ENCODE measurements at regions not wholly inside any gene's neighbourhood (a gene's known extent, or its start where the extent isn't known, plus 50 kb on each side); places are given as distances from the start of the nearest gene placed in this dataset.

GRCh38 chr2:122748552-122749011, 993.1 kb downstream of the TSN start:
- no peak for TF ChIP-seq EZH2 (IDR thresholded peaks at IDR 0.05; ENCODE audit: low read depth)
- TF ChIP-seq, protein P1, sequence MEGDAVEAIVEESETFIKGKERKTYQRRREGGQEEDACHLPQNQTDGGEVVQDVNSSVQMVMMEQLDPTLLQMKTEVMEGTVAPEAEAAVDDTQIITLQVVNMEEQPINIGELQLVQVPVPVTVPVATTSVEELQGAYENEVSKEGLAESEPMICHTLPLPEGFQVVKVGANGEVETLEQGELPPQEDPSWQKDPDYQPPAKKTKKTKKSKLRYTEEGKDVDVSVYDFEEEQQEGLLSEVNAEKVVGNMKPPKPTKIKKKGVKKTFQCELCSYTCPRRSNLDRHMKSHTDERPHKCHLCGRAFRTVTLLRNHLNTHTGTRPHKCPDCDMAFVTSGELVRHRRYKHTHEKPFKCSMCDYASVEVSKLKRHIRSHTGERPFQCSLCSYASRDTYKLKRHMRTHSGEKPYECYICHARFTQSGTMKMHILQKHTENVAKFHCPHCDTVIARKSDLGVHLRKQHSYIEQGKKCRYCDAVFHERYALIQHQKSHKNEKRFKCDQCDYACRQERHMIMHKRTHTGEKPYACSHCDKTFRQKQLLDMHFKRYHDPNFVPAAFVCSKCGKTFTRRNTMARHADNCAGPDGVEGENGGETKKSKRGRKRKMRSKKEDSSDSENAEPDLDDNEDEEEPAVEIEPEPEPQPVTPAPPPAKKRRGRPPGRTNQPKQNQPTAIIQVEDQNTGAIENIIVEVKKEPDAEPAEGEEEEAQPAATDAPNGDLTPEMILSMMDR (conservative IDR thresholded peaks at IDR 0.05) = peak; percentile 28; the same call in 1 of the 2 replicates
- DNase-seq = peak in 1 of 2 experiments; percentile 86
- H3K9me2 ChIP-seq (ENCODE audit: insufficient read depth) = no peaks in the 10 kb centered on the region
- no peaks in the 10 kb centered on the region for H3K27me3 ChIP-seq (ENCODE audit: insufficient read depth, low read depth)
- BruUV-seq (replicated peaks) = no TSS peak
- peak overlapping the region; percentile 35 for H3K4me2 ChIP-seq
- no peaks in the 10 kb centered on the region for H4K20me1 ChIP-seq (ENCODE audit: insufficient read depth)
- ChIA-PET CTCF (no interaction called here), POLR2A (ENCODE audit: unreplicated experiment) (no interaction called here)
- no peaks in the 10 kb centered on the region for H3K36me3 ChIP-seq (ENCODE audit: low read depth)
- no peak overlapping the region for H3K4me3 ChIP-seq
- peak overlapping the region; percentile 6; the same call in 1 of the 2 replicates for H2AFZ ChIP-seq
- H3K27ac ChIP-seq = peak overlapping the region; percentile 58
- intact Hi-C loops (cut with micrococcal nuclease; ENCODE audit: unreplicated experiment) = no loop called here
- H3K79me2 ChIP-seq (ENCODE audit: low read depth) = no peaks in the 10 kb centered on the region
- H3K4me1 ChIP-seq (replicated peaks; ENCODE audit: insufficient read depth) = peaks cover 20% of the 10 kb centered on the region
- peaks cover 15% of the 10 kb centered on the region; the same call in 1 of the 2 replicates for H3F3A ChIP-seq (ENCODE audit: insufficient read depth, low read depth)
- no peaks in the 10 kb centered on the region; the same call in 1 of the 2 replicates for H3K9me3 ChIP-seq (ENCODE audit: insufficient read depth, low read depth)

- peak overlapping the region; percentile 58 for H3K27ac ChIP-seq
- ChIA-PET POLR2A (ENCODE audit: unreplicated experiment) (no interaction called here), CTCF (no interaction called here)
- no peaks in the 10 kb centered on the region for H3K27me3 ChIP-seq (ENCODE audit: insufficient read depth, low read depth)
- no peak overlapping the region for H3K4me3 ChIP-seq
- H3K36me3 ChIP-seq (ENCODE audit: low read depth) = no peaks in the 10 kb centered on the region
- peak overlapping the region; percentile 35 for H3K4me2 ChIP-seq
- TF ChIP-seq, protein P1 (conservative IDR thresholded peaks at IDR 0.05) = no peak
- TF ChIP-seq EZH2 (IDR thresholded peaks at IDR 0.05; ENCODE audit: low read depth) = no peak
- intact Hi-C loops (cut with micrococcal nuclease; ENCODE audit: unreplicated experiment) = no loop called here
- no TSS peak for BruUV-seq (replicated peaks)
- peaks cover 20% of the 10 kb centered on the region for H3K4me1 ChIP-seq (replicated peaks; ENCODE audit: insufficient read depth)
- no peaks in the 10 kb centered on the region; the same call in 1 of the 2 replicates for H3K9me3 ChIP-seq (ENCODE audit: insufficient read depth, low read depth)
- peak overlapping the region; percentile 6; the same call in 1 of the 2 replicates for H2AFZ ChIP-seq
- no peaks in the 10 kb centered on the region for H3K79me2 ChIP-seq (ENCODE audit: low read depth)
- no peaks in the 10 kb centered on the region for H4K20me1 ChIP-seq (ENCODE audit: insufficient read depth)
- DNase-seq = no peak
- no peaks in the 10 kb centered on the region for H3K9me2 ChIP-seq (ENCODE audit: insufficient read depth)
- peaks cover 15% of the 10 kb centered on the region; the same call in 1 of the 2 replicates for H3F3A ChIP-seq (ENCODE audit: insufficient read depth, low read depth)
Observed at GRCh38 chr2:122749405-122749804, 994.0 kb downstream of the TSN start.

GRCh38 chr2:122750095-122750494, 994.6 kb downstream of the TSN start:
- H3K4me2 ChIP-seq = no peak overlapping the region
- peaks cover 20% of the 10 kb centered on the region for H3K4me1 ChIP-seq (replicated peaks; ENCODE audit: insufficient read depth)
- no peak for TF ChIP-seq EZH2 (IDR thresholded peaks at IDR 0.05; ENCODE audit: low read depth)
- TF ChIP-seq, protein P1 (conservative IDR thresholded peaks at IDR 0.05) = no peak
- no peaks in the 10 kb centered on the region for H3K9me3 ChIP-seq (ENCODE audit: insufficient read depth, low read depth)
- ChIA-PET POLR2A (ENCODE audit: unreplicated experiment) (no interaction called here), CTCF (no interaction called here)
- no peaks in the 10 kb centered on the region for H4K20me1 ChIP-seq (ENCODE audit: insufficient read depth)
- H3K36me3 ChIP-seq (ENCODE audit: low read depth) = no peaks in the 10 kb centered on the region
- DNase-seq = no peak
- BruUV-seq (replicated peaks) = no TSS peak
- H3F3A ChIP-seq (ENCODE audit: insufficient read depth, low read depth) = peaks cover 15% of the 10 kb centered on the region; the same call in 1 of the 2 replicates
- no peak overlapping the region; the same call in 1 of the 2 replicates for H2AFZ ChIP-seq
- H3K79me2 ChIP-seq (ENCODE audit: low read depth) = no peaks in the 10 kb centered on the region
- no peaks in the 10 kb centered on the region for H3K9me2 ChIP-seq (ENCODE audit: insufficient read depth)
- intact Hi-C loops (cut with micrococcal nuclease; ENCODE audit: unreplicated experiment) = no loop called here
- no peaks in the 10 kb centered on the region for H3K27me3 ChIP-seq (ENCODE audit: insufficient read depth, low read depth)
- no peak overlapping the region for H3K27ac ChIP-seq
- no peak overlapping the region for H3K4me3 ChIP-seq

All from PC-9 (cell line).